NOMO-1 (cell line): ENCODE measurements at regions not wholly inside any gene's neighbourhood (a gene's known extent, or its start where the extent isn't known, plus 50 kb on each side); places are given as distances from the start of the nearest gene placed in this dataset.
"Not testable (repeated sequence)": the region's sequence is repeated elsewhere in the genome, so short reads cannot be mapped to it uniquely, and the experiment has no call there.

Source experiments
- DNase-seq, 2 experiments: peaks; one replicate each; lab custom pipeline; 2025; ENCODE audit not compliant: unreplicated experiment in 2 of 2; lab: John Stamatoyannopoulos, UW

DNA sequence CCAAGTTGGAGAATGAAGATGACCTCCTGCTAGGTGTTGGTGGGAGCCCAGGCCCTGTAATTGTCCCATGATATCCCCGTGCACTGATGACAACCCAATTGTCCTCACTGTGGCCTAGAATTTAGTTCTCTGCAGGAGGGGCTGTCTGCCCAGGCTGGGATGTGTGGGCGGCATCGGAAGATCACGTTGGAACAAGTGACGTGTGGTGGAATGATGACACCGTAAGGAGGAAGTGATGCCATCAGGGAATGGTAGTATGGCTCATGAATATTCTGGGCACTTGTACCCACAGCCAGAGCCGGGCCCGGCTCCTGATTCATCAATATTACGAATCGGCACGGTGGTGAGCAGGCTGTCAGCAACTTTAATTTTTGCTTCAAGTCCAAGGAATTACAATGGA is 111.6 kb downstream of the MIAT start:
- DNase-seq, result no peak

DNA sequence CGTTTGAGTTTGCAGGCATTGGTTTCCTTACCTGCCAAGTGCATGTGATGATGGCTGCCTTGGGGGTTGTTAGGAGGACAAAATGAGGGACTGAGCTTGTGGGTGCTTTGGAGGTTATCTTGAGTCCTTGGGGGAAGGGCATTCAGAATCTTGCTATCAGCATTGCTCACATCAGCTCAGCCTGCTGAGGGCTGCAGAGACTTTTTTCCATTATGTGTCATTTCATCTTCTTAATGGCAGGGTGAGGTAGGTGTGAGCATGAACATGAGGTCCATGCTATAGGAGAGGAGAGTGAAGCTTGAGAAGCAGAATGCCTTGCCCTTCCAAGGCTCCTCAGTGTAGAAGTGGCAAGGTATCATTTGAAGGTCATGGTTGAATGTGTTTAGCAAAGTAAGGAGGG is 112.3 kb downstream of the MIAT start:
- no peak for DNase-seq

DNA sequence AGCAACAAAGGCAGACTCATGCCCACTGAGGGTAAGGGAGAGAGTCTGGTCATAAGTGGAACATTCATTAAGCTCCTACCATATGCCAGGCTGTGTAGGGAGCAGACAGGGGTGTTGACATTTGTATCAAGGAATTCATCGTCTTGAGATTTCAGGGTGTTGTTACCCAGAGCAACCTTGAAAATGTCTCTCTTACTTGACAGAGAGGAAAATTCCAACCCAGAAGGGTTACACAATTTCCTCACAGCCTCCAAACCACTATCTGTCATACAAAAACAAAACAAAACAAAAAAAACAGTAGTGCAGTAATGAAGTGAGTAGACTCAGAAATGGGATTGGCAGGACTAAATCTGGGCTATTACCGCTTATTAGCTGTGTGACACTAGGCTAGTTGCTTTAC is 113.2 kb downstream of the MIAT start:
- peak in 1 of 2 experiments; percentile 5 for DNase-seq

DNA sequence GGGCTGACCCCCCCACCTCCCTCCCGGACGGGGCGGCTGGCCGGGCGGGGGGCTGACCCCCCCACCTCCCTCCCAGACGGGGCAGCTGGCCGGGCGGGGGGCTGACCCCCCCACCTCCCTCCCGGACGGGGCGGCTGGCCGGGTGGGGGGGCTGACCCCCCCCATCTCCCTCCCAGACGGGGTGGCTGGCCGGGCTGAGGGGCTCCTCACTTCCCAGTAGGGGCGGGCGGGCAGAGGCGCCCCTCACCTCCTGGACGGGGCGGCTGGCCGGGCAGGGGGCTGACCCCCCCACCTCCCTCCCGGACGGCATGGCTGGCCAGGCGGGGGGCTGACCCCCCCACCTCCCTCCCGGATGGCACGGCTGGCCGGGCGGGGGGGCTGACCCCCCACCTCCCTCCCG is 115.7 kb downstream of the MIAT start:
- DNase-seq, result not testable (repeated sequence)

- DNase-seq, result no peak
Observed at GRCh38 chr22:26775394-26775793, 118.0 kb downstream of the MIAT start.

DNA sequence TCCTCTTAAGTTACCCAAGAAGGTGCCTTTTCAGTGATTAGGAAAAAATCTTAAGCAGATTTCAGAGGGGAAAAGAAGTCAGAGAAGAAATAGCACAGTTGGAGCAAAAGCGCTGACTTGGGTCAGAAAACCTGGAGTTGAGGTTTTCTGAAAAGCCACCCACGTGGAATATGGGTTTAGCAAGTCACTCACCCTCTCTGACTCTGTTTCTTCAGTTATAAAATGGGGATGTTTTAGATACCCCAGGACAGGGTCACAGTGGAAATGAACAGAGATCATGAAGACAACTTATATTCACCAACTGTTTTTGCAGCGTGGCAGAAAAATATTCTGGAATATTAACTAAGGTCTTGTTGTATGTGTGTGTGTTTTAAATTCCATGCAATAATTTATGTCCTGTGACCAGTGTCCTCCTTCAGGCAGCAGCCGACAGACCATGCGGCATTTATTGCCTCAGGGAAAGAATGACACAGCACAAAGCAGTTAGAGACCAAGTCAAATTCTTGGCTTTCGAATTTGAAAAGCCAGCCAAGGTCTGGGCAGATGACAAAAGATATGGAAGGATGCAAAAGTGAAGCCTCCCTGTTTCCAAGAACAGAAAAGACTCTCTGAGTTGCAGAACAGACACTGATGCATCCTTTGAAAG is 119.9 kb downstream of the MIAT start:
- no peak for DNase-seq

- no peak for DNase-seq
Observed at GRCh38 chr22:26778372-26778771, 121.0 kb downstream of the MIAT start.

- no peak for DNase-seq
Observed at GRCh38 chr22:26779108-26779507, 121.7 kb downstream of the MIAT start.

GRCh38 chr22:26779929-26780328 is 122.5 kb downstream of the MIAT start:
- no peak for DNase-seq

GRCh38 chr22:26780521-26780920 is 123.1 kb downstream of the MIAT start:
- DNase-seq, result no peak

- DNase-seq, result no peak
Observed at GRCh38 chr22:26781062-26781461, 123.7 kb downstream of the MIAT start.

DNA sequence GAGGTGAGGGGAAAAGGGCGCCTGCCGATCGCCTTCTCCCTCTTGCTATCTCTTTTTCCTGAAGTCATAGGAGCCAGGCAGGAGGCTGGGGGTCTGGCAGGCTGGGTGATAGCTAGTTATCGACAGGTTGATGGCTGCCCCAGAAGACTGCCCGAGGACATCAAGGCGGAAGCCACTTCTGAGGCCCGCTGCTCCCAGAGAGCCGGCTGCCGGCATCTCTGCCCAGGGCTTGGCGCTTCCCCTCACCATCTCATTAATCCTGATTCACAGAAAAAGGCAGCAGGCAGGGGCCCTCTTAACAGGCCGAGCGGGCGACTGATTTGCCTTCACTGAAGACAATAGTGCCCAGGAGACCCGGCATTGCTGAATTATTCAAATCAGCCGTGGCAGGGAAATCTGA is 124.2 kb downstream of the MIAT start:
- no peak for DNase-seq

- no peak for DNase-seq
Observed at GRCh38 chr22:26783885-26784284, 126.5 kb downstream of the MIAT start.

DNA sequence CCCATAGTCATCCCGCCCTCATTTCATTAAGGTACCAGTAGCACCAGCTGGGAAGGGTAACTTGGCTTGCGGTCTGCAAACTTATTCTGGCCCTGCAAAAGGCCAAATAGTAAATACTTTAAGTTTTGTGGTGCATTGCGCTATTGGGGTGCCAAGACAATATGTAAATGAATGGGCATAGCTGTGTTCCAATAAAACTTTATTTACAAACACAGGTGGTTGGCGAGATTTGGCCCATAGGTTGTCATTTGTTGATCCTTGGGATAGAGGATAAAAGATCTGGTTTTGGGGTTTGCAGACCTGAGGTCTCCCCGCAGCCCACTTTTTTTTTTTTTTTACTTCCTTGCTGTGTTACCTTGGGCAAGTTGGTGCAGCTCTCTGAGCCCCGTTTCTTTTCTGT is 127.4 kb downstream of the MIAT start:
- DNase-seq, result no peak

- DNase-seq, result no peak
Observed at GRCh38 chr22:26785932-26786331, 128.5 kb downstream of the MIAT start.

GRCh38 chr22:26786398-26786797 is 129.0 kb downstream of the MIAT start:
- DNase-seq, result no peak

DNA sequence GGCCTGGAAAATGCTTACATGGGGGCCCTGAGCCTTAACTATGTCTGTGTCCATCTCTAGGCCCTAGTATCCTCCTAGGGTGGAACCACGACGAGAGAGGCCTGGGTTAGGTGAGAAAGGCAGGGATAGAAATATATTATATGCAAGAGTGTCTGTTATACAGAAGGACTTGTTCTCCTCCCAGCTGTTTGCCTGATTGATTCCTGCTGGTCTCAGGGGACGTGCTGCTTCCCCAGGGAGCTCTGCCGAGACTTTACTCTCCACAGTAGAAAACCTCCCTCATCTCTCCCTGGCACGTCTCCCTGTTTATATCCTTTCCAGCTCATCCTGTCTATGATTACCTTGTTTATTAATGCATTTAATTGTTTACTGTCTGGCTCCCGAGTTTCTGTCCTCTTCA is 132.6 kb downstream of the MIAT start:
- DNase-seq, result no peak

- no peak for DNase-seq
Observed at GRCh38 chr22:26792522-26792921, 135.1 kb downstream of the MIAT start.

DNA sequence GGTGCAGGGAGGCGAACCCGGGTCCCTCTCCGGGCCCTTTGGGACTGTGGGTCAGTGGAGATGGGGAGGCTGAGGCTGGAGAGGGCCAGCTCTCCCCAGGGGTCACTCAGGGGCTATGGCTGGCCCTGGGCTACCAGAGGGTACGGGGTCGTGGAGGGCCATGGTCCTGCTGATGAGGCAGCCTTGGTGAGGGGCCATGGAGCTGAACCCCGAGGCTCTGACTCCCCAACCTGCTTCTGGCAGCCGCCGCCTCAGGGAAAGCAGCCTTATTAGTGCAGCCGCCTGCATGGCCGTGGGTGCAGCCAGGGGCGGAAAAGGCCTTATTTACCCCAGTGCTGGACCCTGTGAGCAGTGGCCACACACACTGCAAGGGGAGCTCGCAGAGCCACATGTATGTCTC is 139.4 kb downstream of the MIAT start:
- no peak for DNase-seq

GRCh38 chr22:26797910-26798309 is 140.5 kb downstream of the MIAT start:
- DNase-seq, result no peak

DNA sequence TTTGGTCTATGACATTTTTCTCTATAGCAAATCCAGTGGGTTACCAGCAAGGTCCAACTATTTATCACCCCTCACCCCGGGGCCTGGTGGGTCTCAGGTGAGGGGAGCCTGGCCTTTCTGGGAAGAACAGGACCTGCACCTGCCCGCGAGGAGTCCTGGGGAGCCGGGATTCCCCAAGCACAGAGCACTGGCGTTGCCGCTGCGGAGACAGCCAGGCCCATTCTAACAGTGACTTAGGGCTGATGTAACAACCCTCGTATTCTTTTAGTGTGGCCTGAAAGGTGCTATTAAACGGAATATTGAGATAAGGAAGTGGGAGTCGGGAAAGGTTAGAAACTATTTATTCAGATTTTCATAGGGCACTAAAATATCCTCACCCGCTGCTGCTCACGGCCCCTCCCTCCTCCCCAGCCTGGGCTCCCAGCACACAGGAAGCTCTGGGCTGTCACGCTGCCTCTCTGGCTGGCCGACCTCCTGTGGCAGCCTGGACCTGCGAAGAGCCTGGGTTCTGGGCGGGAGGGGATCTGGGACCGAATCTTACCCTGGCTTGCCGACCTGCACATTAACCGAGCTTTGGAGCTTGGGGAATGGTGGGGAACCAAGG is 141.2 kb downstream of the MIAT start:
- DNase-seq, result no peak

DNA sequence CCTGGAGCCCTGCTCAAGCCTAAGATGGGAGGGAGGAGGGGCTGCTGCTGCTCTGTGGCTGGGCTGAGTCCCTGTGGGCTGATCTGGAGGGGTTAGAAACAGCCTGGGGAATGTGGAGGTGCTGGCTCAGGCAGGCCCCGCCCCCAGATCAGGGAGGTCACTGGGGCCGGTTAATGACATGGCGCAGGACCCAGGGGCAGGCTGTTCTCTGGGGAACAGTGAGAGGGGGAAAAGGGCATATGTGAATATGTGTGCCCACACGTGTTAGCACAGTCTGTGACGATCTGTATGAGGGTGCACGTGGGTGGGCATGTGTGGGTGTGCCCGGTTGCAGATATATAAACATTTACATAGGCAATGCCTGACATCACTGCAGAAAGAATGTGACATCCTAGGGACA is 143.5 kb downstream of the MIAT start:
- DNase-seq, result no peak

DNA sequence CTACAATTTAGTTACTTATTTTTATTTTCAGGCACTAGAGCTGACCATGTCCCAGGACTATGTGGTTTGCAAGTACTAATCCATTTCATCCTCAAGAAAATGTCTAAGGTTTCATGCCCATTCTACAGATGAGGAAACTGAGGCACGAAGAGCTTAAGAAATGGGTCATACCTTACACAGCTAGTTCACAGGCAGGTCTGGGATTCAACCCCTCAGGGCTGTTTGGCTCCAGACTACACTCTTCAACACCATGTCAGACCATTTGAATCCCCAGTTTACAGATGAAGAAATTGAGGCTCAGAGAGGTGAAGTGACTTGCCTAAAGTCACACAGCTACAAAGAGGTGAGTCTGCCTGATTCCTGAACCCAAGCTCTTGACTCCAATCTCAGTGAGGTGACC is 144.1 kb downstream of the MIAT start:
- DNase-seq, result no peak
